Panc1 (cell line): ENCODE measurements at regions not wholly inside any gene's neighbourhood (a gene's known extent, or its start where the extent isn't known, plus 50 kb on each side); places are given as distances from the start of the nearest gene placed in this dataset.

Source experiments
- CTCF ChIP-seq: fragments of 450-650 bp; IDR thresholded peaks from 2 replicates; pipeline ENCODE4 v1.5.1; 2017; ENCODE audit warnings: mild to moderate bottlenecking
- POLR2AphosphoS5 ChIP-seq: IDR thresholded peaks from 2 replicates; pipeline ENCODE4 v1.6.1; 2012; ENCODE audit warnings: mild to moderate bottlenecking, low read depth, low read length, moderate library complexity
- REST ChIP-seq, 2 experiments: IDR thresholded peaks; 2 replicates each; pipeline ENCODE4 v1.6.1; 2011 to 2012; ENCODE audit warnings: low read depth in 2 of 2, control low read depth in 1 of 2, low read length in 1 of 2, mild to moderate bottlenecking in 1 of 2, moderate library complexity in 1 of 2; ENCODE audit not compliant: insufficient read depth in 1 of 2
- SIN3A ChIP-seq: IDR thresholded peaks from 2 replicates; pipeline ENCODE4 v1.6.1; 2012; ENCODE audit warnings: low read depth, mild to moderate bottlenecking, low read length, moderate library complexity, borderline replicate concordance; ENCODE audit not compliant: insufficient read depth
- TCF7L2 ChIP-seq: IDR thresholded peaks from 2 replicates; pipeline ENCODE4 v1.6.1; 2011; ENCODE audit warnings: mild to moderate bottlenecking, low read depth, low read length, inconsistent platforms

GRCh38 chr5:168089201-168089887 lies 202.1 kb upstream of the WWC1 start:
- TF ChIP-seq CTCF (no peak), POLR2AphosphoS5 (no peak), REST (IDR thresholded peaks at IDR 0.05; ENCODE audit: insufficient read depth in 1 of 2, low read depth in 2 of 2, low read length in 1 of 2) (no peak), TCF7L2 (no peak), SIN3A (no peak)
